HUDEP-2 (cell line): ENCODE measurements at regions not wholly inside any gene's neighbourhood (a gene's known extent, or its start where the extent isn't known, plus 50 kb on each side); places are given as distances from the start of the nearest gene placed in this dataset.

Experiments
- DNase-seq, 76 experiments: peaks; one replicate each; lab custom pipeline; 2025; ENCODE audit not compliant: unreplicated experiment in 76 of 76; lab: John Stamatoyannopoulos, UW

- DNase-seq: no peak
Measured at GRCh38 chr1:88371436-88372023, 312.5 kb upstream of the PKN2 start.

DNA sequence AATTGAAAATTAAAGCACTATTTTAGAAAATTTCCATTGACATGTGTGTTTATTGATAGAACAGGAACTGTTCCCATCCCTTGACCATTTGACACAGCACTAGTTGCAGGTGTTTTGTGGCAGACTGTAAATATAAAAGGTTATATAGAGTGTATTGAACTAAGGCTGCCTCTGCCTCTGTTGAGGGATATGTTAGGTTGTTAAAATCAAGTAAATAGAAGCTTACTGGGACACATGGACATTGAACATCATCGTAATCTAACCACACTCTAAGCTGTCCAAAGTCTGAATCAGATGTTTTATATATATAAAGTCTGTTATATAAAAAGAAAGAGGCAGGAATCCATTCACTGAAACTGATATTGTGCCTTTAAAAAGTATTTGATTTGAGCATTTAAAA lies 308.1 kb upstream of the PKN2 start:
- DNase-seq: no peak

DNA sequence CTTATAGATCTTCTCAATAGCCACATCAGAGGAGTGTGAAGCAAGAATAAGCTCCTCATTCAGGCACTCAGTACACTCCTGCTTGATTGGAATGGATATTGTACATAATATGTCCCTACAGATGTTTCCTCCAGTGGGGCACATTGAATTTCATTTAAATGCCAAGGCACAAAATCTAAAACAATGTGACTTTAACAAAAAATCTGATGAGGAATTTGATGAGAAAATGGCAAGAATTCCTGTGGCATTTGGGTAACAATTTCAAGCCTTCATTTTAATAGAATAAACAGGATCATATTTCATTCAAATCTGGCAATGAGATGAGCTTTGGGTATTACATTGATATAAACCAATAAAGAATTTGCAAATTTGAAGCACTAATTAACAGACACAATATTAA lies 307.7 kb upstream of the PKN2 start:
- no peak for DNase-seq

DNA sequence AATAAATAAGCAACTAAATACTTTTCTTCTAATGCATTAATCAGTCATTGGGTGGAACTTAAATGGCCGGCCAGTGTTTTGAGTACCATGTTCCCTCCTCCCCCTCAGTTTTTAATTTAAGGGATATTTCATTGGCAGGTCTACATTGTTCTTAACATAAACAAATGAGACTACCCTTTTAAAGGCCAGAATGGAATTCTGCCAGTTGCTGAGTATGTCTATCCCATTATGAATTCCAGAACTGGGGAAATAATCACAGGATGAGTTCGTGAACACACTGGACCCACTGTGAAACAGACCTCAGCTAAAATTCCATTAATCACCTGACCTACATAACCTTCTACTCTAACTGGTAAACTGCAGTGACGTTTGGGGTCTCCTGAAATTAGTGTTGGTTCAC lies 305.5 kb upstream of the PKN2 start:
- no peak for DNase-seq

DNA sequence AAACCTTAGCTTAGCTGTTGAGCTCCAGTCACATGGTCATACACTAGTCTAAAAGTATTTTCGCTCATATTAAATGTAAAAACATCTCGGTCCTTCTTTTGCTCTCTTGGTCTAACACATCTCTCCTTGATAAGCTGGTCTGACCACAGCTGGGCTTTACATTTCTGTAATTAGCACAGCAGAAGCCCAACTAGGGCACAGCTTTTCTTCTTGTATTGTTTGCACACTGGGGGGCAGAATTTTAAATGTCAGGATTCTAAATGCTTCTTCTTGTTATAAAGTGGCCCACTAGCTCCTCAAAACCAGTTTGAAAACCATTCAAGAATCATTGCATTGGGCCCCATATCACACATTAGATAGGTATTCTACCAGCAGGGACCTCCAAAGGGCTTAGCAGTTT lies 289.1 kb upstream of the PKN2 start:
- DNase-seq: no peak

DNA sequence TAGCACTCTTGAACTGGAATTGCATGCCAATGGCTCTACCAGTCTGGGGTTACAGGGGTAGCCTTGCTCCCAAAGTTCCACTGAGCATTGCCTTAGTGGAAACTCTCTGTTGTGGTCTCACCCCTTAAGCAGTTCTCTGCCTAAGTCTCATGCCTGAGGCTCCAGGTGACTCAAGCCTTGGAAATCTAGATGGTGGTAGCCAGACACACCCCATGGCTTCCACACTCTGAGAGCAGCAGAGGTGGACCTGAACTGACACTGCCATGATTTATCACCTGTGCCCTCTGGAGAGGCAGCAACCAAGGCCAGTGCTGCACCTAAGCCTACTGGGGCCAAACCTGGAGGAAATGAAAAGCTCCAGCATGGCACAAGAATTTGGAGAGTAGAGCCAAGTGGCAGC lies 285.7 kb upstream of the PKN2 start:
- no peak for DNase-seq

DNA sequence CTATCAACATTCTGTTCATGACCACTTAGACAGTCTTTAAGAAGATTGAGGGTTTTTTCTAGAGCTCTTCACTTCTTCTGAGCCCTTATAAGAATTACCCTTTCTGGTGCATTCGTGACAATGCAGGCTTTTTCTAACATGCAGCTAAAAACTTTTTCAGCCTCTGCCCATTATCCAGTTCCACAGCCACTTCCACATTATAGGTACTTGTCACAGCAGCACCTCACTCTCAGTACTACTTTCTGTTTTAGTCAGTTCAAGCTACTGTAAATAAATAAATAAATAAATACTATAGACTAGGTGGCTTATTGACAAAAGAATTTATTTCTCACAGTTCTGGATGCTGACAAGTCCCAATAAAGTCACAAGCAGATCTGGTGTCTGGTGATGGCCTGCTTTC lies 284.4 kb upstream of the PKN2 start:
- DNase-seq: no peak

GRCh38 chr1:88401313-88401712 lies 282.8 kb upstream of the PKN2 start:
- DNase-seq: no peak

DNA sequence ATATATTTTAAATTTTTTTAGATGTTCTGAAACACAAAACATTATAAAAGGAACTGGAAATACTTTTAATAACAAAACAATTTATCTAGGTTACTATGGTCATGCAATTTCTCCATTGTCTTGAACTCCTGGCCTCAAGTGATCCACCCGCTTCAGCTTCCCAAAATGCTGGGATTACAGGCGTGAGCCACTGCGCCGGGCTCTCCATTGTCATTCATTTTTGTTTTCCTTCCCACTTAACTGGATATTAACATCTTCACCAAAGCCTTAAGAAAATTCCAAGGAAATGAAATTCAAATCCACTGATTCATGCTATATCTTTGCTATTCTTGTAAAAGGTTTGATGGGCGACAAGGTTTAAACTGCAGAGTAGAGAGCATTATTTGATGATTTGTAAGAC lies 279.5 kb upstream of the PKN2 start:
- no peak for DNase-seq

- no peak for DNase-seq
Measured at GRCh38 chr1:88407248-88407647, 276.8 kb upstream of the PKN2 start.

DNA sequence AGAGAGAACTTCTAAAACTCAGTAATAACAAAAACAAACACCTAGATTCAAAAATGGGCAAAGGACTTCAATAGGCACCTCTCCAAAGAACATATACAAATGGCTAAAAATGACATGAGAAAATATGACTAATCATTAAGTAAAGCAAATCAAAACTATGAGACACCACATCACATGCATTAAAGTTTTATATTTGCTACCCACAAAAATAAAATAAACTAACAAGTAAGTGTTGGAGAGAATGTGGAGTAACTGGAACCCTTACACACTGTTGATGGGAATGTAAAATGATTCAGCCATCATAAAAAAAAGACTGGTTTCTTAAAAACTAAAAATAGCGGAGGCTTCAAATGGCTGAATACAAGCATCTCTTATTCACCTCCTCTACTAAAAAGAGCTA lies 262.1 kb upstream of the PKN2 start:
- no peak for DNase-seq

DNA sequence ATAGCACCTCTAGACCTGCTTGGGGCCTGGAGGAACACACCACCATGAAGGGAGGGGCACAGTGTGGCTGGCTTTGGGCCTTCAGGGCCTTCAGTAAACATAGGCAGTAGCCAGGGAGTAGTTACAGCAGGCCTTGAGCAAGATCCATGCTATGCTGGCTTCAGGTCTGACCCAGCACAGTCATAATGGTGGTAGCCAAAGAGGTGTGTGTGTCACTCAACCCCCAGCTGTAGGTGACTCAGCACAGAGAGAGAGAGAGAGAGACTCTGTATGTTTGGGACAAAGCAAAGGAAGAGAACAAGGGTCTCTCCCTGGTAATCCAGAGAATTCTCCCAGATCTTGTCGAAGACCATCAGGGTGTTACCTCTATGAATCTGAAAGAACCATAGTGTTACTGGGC lies 250.5 kb upstream of the PKN2 start:
- DNase-seq: no peak

GRCh38 chr1:88434836-88435235 lies 249.2 kb upstream of the PKN2 start:
- DNase-seq: no peak

DNA sequence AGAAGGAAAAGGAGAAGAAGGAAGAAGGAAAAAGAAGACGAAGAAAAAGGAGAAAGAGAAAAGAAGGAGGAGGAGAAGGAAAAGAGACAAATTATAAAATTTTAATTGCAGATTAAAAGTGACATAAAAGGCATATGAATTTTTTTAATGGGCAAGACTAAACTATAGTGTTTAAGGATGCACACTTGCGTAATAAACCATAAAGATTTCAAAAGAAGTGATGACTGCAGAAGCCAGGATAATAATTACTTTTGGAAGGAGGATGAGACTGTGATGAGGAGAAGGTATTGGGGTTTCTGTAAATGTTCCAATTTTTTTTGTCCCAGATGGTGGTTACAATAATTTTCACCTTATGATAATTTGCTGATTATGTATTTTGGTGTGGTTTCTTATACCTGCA lies 243.1 kb upstream of the PKN2 start:
- no peak for DNase-seq

DNA sequence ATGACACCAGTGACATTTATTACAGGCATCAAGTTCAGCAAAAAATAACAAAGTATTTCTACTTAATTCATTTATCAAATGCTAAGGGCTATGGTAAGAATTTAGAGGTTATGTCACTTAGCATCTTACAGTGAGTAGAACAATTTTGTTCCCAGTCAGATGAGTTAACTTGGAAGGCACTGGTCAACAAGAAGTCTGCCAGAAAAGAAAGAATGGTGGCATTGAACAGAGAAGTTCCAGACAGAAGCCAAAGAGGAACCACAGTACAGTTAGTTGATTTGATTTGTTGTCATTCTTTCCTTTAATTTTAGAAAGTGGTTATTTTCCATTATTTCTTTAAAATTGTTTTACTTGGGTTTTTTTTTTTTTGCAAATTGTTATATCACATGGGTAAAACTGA lies 232.2 kb upstream of the PKN2 start:
- no peak for DNase-seq

- DNase-seq: no peak
Measured at GRCh38 chr1:88453295-88453694, 230.8 kb upstream of the PKN2 start.

- no peak for DNase-seq
Measured at GRCh38 chr1:88454781-88455180, 229.3 kb upstream of the PKN2 start.

DNA sequence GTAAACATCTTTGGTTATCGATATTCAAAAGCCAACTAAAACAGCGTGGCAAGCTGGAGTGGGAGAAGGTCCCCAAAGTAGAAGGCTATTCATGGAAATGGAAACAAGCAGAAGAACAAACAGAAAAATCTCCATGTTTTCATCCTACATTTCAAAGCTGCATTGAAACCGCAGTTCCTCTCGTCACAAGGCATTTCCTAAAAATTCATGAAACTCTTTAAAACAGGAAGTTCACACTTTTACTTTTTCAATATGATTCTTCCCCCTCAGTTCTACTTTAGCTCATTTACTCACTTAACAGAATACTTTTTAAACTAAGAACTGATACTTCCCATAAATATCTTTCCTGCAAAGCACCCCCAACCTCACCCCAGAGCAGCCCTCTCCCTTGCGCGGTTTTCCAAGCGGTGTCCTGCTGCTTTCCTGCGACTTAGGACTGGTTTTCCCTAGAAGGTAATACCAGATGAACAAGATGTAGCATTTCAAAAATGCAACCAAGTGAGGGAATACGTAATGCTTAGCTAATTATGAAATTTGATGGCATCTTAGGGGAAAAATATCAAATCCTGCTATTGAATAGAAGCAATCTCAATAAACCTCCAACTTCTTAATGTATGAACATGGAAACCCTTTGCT lies 228.3 kb upstream of the PKN2 start:
- no peak for DNase-seq

DNA sequence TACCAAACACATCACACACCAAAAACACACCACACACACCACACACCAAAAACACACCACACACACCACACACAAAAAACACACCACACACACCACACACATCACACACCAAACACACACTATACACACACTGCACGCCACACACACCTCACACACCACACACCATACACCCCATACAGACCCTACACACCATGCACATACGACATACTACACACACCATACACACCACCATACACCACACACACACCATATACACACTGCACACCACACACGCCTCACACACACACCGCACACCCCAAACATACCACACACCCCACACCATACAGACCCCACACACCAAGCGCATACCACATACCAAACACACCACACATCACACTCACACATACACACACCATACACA lies 226.9 kb upstream of the PKN2 start:
- no peak for DNase-seq

DNA sequence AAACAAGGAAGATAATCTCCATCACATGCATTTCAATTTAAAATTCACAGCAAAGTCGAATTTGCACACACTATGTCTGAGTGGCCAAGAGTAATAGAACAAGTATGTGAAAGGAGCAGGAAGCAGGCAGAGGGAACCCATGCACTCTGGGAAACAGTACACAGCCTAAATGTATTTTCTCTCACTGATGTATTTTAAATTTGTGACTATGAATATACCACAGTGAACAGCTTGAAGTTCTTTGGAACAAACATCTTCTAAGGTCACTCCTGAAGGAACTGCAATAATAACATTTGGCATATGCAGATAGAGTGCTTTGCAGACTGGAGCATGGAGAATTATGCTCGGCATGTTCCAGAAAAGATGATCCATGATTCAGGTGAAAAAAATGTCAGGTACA lies 223.1 kb upstream of the PKN2 start:
- DNase-seq: no peak

DNA sequence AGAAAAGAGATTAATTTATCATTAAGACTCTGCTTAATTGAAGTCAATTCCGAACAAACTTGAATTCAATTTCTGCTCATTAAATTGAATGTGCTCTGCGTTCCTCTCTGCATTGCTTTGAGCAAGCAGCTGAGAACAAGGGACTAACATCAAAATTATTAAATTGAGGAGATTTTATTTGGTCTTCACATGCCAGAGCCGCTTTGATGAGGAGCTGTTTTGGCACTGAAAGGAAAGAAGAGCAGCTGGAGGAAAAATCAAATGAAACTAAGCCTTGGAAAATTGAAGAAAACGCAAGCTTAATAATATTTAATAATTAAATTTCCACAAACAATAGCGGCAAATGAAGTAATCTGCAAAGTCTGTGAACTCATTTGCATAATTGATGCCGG lies 222.0 kb upstream of the PKN2 start:
- no peak for DNase-seq

- no peak for DNase-seq
Measured at GRCh38 chr1:88462488-88463261, 221.4 kb upstream of the PKN2 start.
